LNCAP (cell line): ENCODE measurements at regions not wholly inside any gene's neighbourhood (a gene's known extent, or its start where the extent isn't known, plus 50 kb on each side); places are given as distances from the start of the nearest gene placed in this dataset.

Experiments
- CTCF ChIP-seq: fragments of 450-650 bp; IDR thresholded peaks from 2 replicates; pipeline ENCODE4 v1.5.1; 2017; ENCODE audit warnings: mild to moderate bottlenecking

GRCh38 chr2:238797537-238797936 lies 50.3 kb upstream of the TWIST2 start:
- no peak for TF ChIP-seq CTCF
